Activated CD4-positive, alpha-beta T cell treated with anti-CD3 and anti-CD28 coated beads, Interleukin-2, amount 50 U/mL, for 24 hours (primary cell): ENCODE measurements at regions not wholly inside any gene's neighbourhood (a gene's known extent, or its start where the extent isn't known, plus 50 kb on each side); places are given as distances from the start of the nearest gene placed in this dataset.

Experiments used
- DNase-seq, 2 donors: peaks; one replicate each; pipeline ENCODE4 v3.0.0-alpha.2; 2020; ENCODE audit warnings: low read depth in 1 of 2, low spot score in 1 of 2

GRCh38 chr13:22276616-22277015 is 605.7 kb downstream of the FGF9 start:
- DNase-seq: no peak

DNA sequence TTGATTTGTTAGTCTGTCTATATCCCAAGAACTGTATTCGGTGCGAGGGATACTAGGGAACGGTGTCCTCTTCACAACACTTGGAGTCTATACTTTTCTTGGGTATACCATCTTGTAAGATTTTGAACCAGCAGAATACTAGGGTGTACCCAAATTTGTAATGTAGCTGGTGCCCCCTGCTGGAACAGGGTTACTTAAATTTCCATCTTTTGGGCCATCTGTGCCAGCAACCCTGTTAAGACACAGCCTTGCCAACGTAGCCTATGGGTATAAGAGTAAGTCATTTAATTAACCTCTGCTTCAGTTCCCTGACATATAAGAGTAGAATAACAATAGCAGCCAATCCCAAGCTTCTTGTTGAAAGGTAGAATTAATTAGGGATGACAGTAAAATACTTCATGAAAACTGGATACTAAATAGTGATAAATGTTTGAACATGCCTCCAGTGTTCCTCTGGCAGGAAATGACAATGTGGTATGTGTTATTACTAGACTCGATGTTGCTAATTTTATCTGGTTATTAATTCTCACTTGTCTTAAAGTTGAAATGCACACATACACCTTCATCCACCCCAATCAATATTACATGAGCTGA is 607.6 kb downstream of the FGF9 start:
- peak; percentile 37 to 61 for DNase-seq

DNA sequence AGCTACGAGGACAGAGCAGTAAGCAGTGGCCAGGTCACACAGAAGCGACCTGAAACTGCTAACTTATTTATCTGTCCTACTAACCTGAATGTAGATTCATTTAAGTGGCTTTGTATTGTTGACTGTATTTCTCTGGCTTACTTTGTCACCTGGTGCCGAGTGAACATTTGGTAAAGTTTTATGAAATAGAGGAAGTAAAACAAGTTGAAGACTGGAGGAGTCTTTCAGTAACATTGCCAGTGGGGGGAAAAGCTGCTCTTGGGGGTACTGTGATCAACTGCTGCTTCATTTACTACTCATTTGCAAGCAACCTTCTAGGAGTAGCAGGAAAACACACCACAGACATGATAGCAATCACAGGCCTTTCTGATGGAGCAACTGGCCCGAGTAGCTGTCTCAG is 615.0 kb downstream of the FGF9 start:
- DNase-seq: no peak

GRCh38 chr13:22286338-22286737 is 615.5 kb downstream of the FGF9 start:
- DNase-seq: no peak

GRCh38 chr13:22287343-22287920 is 616.6 kb downstream of the FGF9 start:
- DNase-seq: no peak

- no peak for DNase-seq
These were observed 617.6 kb downstream of the FGF9 start for GRCh38 chr13:22288496-22288895.

DNA sequence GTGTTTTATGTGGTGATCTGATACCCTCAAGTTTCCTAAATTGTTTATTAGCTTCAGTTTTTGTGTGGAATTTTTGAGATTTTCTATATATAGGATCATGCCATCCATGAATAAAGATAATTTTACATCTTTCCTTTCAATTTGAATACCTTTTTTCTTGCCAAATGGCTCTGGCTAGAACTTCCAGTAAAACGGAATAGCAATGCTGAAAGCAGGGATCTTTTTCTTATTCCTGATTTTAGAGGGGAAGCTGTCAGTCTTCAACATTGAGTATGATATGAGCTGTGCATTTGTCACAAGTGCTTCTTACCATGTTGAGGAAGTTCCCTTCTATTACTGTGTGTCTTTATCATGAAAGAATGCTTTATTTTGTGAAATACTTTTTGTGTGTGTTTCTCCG is 618.8 kb downstream of the FGF9 start:
- DNase-seq: no peak

- no peak for DNase-seq
These were observed 627.7 kb downstream of the FGF9 start for GRCh38 chr13:22298530-22298929.

GRCh38 chr13:22311734-22312404 is 641.0 kb downstream of the FGF9 start:
- DNase-seq: no peak

DNA sequence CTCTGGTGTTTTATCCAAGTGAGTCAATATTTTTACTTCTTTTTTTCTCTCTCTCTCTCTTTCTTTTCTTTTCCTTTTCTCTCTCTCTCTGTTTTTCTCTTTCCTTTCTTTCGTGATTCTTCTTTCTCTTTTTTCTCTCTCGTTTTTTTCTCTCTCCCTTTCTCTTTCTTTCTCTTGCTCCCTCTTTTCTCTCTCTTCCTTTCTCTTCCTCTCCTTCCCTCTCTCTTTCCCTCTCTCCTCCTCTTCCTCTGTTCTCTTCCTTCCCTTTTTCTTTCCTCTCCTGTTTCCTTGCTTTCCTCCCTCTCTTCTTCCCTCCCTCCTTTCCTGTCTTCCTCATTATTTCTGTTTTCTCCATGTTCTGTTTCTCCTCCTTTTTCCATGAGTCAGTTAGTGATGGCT is 641.5 kb downstream of the FGF9 start:
- no peak for DNase-seq

- no peak for DNase-seq
These were observed 645.7 kb downstream of the FGF9 start for GRCh38 chr13:22316494-22317025.

DNA sequence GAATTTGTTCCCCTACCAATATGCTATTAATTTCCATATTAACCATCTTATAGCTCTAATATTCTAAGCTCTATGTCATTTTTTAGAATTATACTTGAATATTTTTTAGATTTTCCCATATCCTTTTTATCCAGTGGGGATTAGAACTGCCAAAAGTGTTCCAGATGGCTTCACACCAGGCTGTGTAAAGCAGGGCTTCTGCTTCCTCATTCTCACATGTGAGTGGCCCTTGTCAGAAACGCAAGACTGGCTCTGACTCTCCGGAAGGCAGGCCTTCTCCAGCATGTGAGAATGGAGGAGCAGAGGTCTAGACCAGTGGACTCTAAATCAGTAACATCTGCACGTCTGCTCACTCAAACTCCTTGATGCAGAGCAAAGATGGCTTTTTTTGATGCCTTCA is 650.1 kb downstream of the FGF9 start:
- DNase-seq: no peak

- DNase-seq: no peak
These were observed 654.9 kb downstream of the FGF9 start for GRCh38 chr13:22325761-22326160.

DNA sequence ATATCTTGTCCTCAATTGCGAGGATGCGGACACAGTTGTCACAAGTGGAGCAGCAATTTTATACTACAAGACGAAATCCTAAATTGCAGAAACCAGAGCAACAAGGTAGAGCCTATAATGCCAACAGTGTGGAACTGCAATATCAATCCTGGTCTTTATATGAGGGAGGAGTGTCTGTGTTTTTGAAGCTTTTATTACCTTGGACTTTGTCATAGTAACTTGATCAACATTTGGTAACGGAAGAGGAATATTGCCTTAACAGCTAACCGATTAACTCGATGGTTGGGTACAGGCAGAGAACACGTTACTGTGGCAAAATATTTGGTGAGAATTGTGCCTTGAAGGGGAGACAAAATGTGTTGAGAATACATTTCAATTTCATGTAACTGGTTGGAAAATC is 661.5 kb downstream of the FGF9 start:
- DNase-seq: no peak

DNA sequence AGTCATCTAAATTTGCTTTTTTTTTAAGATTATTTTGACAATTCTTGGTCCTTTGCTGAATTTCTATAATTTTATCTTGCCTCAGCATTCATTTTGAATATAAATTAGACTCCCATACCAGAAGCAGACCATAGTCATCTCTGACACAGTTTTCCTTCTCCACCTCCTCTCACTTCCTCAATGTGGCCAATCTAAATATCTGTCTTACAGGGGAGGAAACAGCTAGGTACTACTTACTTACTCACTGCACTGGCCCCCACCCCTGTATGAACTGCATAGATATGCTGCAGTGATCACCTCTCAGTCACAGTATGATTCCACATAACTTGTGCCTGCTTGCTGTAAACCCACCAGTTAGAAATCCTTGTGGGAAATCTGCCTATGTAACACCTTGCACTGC is 665.6 kb downstream of the FGF9 start:
- no peak for DNase-seq

DNA sequence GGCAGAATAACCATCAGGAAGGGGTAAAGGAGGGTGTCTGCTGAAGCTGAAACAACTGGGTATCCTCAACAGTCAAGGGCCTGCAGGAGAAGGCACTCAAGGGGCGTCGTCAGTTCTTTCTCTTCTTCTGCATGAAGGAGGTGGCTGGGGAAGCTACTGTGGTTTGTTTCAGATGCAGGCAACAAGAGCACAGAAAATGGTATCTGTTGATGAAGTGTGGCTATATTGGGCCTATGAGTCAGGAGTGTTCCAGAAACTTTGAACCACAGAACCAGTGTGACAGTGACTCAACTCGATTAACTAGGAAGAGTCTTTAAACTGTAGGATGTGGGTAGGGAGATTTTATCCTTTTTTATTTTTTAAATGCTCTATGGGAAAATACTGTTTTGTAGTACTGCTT is 686.3 kb downstream of the FGF9 start:
- DNase-seq: no peak

DNA sequence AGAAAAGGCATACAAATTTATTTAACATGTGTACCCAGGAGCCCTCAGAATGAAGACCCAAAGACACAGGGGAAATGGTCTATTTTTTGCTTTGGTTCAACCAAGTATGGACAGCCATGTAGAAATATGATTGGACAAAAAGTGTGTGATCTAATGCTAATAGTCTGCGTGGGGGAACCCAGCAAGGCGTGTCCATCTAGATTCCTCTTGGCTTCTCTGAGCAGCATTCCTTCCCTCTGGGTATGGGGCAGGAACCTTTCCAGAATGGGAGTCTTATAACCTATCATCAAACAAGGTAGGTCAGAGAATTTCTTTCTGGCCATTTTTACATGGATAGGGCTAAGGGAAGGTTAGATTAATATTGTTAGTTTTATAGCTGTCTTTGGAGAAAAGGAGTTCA is 698.2 kb downstream of the FGF9 start:
- DNase-seq: no peak

DNA sequence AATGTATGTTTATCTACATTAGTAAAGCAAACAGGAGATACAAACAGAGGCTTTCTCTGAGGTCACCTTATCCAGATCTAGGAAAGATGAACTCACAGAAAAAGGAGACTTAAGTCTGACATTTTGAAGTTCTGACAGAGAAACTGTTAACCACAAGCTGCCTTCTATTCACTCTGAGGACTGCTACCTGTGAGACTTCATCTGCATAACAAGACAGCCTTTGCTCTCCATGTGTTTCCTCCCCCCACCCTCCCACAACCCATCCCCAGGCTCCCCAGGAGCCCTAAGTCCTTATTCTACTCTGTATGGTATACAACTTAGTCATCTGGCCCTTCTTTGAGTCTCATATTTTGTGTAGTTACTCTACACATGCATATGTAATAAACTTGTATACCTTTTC is 699.0 kb downstream of the FGF9 start:
- DNase-seq: no peak

- DNase-seq: no peak
These were observed 701.4 kb downstream of the FGF9 start for GRCh38 chr13:22372261-22372660.

- no peak for DNase-seq
These were observed 704.3 kb downstream of the FGF9 start for GRCh38 chr13:22375151-22375550.

DNA sequence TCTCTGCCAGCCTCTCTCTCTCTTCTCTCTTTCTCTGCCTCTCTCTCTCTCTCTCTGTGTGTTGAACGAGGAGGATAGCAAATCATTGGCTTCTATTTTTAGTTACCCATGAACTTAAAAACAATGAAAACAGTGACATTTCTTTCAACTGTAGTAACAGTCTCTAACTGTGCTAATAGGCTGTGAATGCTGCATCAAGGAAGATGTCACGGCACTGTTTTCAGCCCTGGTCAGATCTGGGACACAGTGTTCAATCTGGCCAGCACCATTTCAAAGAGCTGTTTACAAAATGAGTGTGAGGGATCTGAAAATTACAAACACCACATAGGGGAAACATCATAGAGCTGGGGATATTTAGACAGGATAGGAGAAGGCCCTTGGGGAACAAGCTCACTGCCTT is 717.0 kb downstream of the FGF9 start:
- no peak for DNase-seq

DNA sequence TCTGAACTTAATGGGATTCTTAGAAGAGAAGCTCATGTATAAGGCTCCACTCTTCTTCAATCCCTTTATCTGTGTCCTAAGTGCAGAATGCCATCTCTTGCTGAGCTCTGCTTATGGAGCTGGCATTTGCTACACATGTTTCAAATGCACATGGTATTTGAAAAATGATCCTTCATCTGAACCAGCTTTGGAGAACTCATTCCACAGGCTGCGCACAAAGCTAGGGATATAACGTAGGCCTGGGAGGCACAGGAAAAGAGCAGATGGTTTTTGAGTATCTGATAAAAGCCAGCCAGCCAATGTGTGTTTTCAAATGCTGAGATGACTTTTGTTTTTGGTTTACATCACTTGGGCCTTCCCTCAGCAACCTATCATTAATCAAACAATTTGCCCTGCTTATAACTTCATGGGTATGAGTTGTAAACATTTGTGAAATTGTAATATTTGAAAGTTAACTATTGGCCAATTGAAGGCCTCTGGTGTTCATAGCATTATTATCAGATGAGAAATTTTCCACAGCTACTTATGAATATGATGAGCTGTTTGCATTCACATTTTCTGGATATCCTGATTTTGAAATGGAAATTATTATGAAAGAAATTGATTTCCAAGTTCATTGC is 729.0 kb downstream of the FGF9 start:
- no peak for DNase-seq
